BJ (cell line): ENCODE measurements at regions not wholly inside any gene's neighbourhood (a gene's known extent, or its start where the extent isn't known, plus 50 kb on each side); places are given as distances from the start of the nearest gene placed in this dataset.
"Not testable (repeated sequence)": the region's sequence is repeated elsewhere in the genome, so short reads cannot be mapped to it uniquely, and the experiment has no call there.

Experiments
- CTCF ChIA-PET: fragments of 350-600 bp; formaldehyde crosslinking; extraction: SDS; loops from one replicate; lab custom pipeline; 2021; ENCODE audit warnings: antibody characterized with exemption, inconsistent platforms; lab: Yijun Ruan, JAX
- POLR2A ChIA-PET: fragments of 300-600 bp; sonication (Branson Sonifier 250); formaldehyde crosslinking; extraction: SDS; loops from one replicate; lab custom pipeline; 2021; ENCODE audit warnings: antibody characterized with exemption; lab: Charles Lee
- DNase-seq: peaks from one replicate; pipeline ENCODE4 v3.0.0-alpha.2; 2011; ENCODE audit warnings: low read depth
- H3K27me3 ChIP-seq: 2 replicates; pipeline ENCODE4 v1.6.0; 2011; ENCODE audit warnings: low read length; ENCODE audit not compliant: control insufficient read depth, insufficient read depth
- H3K36me3 ChIP-seq: 2 replicates; pipeline ENCODE4 v1.5.1; 2011; ENCODE audit warnings: low read length; ENCODE audit not compliant: control insufficient read depth, insufficient read depth
- H3K4me3 ChIP-seq: 2 replicates; pipeline ENCODE4 v1.5.1; 2011; ENCODE audit warnings: low read depth, mild to moderate bottlenecking, control low read depth, low read length
- TF ChIP-seq, protein P1 (sequence below): IDR thresholded peaks from 2 replicates; pipeline ENCODE4 v1.5.1; 2011; ENCODE audit warnings: low read depth, mild to moderate bottlenecking, control low read depth, inconsistent platforms, low read length, moderate library complexity; ENCODE audit not compliant: insufficient read depth

DNA sequence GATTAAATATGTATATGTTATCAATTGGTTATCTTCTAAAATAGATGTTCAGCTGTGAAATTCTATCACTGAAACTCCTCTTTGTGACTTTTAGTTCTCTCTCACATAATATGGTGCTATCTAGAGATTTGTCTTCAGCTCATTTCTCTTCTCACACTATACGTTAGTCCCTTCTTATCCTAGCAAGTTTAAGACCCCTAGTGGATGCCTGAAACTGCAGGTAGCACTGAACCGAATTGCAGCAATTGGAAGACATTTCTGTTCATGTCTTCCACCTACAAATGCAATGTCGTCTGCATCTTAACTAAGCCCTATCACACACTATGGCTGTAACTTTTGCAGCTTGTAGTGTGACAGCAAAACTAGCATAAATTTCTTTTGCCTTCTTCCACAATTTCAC lies 442.7 kb upstream of the POM121L12 start:
- no peak for DNase-seq
- TF ChIP-seq, protein P1, sequence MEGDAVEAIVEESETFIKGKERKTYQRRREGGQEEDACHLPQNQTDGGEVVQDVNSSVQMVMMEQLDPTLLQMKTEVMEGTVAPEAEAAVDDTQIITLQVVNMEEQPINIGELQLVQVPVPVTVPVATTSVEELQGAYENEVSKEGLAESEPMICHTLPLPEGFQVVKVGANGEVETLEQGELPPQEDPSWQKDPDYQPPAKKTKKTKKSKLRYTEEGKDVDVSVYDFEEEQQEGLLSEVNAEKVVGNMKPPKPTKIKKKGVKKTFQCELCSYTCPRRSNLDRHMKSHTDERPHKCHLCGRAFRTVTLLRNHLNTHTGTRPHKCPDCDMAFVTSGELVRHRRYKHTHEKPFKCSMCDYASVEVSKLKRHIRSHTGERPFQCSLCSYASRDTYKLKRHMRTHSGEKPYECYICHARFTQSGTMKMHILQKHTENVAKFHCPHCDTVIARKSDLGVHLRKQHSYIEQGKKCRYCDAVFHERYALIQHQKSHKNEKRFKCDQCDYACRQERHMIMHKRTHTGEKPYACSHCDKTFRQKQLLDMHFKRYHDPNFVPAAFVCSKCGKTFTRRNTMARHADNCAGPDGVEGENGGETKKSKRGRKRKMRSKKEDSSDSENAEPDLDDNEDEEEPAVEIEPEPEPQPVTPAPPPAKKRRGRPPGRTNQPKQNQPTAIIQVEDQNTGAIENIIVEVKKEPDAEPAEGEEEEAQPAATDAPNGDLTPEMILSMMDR, result no peak

GRCh38 chr7:52586704-52587103 lies 448.7 kb upstream of the POM121L12 start:
- no peak overlapping the region for H3K4me3 ChIP-seq
- TF ChIP-seq, protein P1, result no peak
- H3K36me3 ChIP-seq, result no peaks in the 10 kb centered on the region
- ChIA-PET CTCF (no interaction called here), POLR2A (no interaction called here)
- no peaks in the 10 kb centered on the region for H3K27me3 ChIP-seq
- DNase-seq, result no peak

More for the DNA sequence above, 442.7 kb upstream of the POM121L12 start:
- ChIA-PET CTCF (no interaction called here), POLR2A (no interaction called here)
- Histone ChIP-seq H3K4me3 (no peak overlapping the region), H3K36me3 (no peaks in the 10 kb centered on the region), H3K27me3 (no peaks in the 10 kb centered on the region)

DNA sequence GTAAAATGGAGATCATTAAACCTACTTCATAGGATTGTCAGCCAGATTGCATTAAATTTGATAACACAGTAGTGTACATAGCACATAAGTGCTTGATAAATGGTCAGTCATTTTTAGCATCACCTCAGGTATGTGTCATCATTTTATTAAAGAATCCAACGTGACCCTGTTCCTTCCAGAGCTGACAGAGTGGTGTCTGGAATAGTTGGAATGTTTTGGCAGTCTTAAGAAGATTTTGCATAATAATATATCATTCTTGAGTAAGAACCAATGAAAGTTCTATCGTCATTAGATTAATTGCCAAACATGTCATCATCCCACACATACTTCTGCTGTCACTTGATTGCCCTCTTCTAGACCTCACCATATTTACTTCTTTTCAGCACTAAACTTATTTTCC lies 451.4 kb upstream of the POM121L12 start:
- TF ChIP-seq, protein P1, result no peak
- no peak for DNase-seq

DNA sequence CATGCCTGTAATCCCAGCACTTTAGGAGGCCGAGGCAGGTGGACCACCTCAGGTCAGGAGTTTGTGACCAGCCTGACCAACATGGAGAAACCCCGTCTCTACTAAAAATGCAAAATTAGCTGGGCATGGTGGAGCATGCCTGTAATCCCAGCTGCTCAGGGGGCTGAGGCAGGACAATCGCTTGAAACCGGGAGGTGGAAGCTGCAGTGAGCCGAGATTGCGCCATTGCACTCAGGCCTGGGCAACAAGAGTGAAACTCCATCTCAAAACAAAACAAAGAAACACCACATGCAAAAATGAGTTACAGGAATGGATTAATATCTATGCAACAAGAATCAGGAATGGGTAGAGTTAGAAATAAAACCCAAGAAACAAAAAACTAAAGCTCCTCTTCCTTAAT lies 462.3 kb upstream of the POM121L12 start:
- CTCF ChIA-PET, H3K27me3 ChIP-seq, H3K36me3 ChIP-seq, DNase-seq, H3K4me3 ChIP-seq, POLR2A ChIA-PET: not testable (repeated sequence)

More for the DNA sequence above, 451.4 kb upstream of the POM121L12 start:
- no peak overlapping the region for H3K4me3 ChIP-seq
- no peaks in the 10 kb centered on the region for H3K27me3 ChIP-seq
- H3K36me3 ChIP-seq, result no peaks in the 10 kb centered on the region
- CTCF ChIA-PET, result no interaction called here
- POLR2A ChIA-PET, result no interaction called here

GRCh38 chr7:52571026-52571425 lies 464.4 kb upstream of the POM121L12 start:
- H3K27me3 ChIP-seq, result no peaks in the 10 kb centered on the region
- no peak for DNase-seq
- POLR2A ChIA-PET, result no interaction called here
- H3K4me3 ChIP-seq, result no peak overlapping the region
- TF ChIP-seq, protein P1, result no peak
- H3K36me3 ChIP-seq, result no peaks in the 10 kb centered on the region
- CTCF ChIA-PET, result no interaction called here

- ChIA-PET POLR2A (no interaction called here), CTCF (no interaction called here)
Observed at GRCh38 chr7:52569151-52569550, 466.3 kb upstream of the POM121L12 start.

More at GRCh38 chr7:52569151-52569550, 466.3 kb upstream of the POM121L12 start:
- Histone ChIP-seq H3K36me3 (no peaks in the 10 kb centered on the region), H3K4me3 (no peak overlapping the region), H3K27me3 (no peaks in the 10 kb centered on the region)
- DNase-seq, result no peak
- TF ChIP-seq, protein P1, result no peak
